Upper lobe of left lung (tissue), 6 donors: ENCODE measurements at regions not wholly inside any gene's neighbourhood (a gene's known extent, or its start where the extent isn't known, plus 50 kb on each side); places are given as distances from the start of the nearest gene placed in this dataset.
A peak's percentile ranks its signal among the peaks of the same experiment; 100 is the strongest.
"Not testable (repeated sequence)": the region's sequence is repeated elsewhere in the genome, so short reads cannot be mapped to it uniquely, and the experiment has no call there.

Source experiments
- ATAC-seq, 2 donors: fragments of 200-7000 bp; cut with Tn5 transposase; one replicate each; pipeline ENCODE4 v1.9.1; 2022; ENCODE audit warnings: mild to moderate bottlenecking in 2 of 2, moderate library complexity in 2 of 2; ENCODE audit not compliant: low FRiP score in 2 of 2
- DNase-seq, 2 donors: peaks; one replicate each; pipeline ENCODE4 v3.0.0-alpha.2; 2019 to 2020
- H3K27ac ChIP-seq, 4 donors: fragments of 200-600 bp; sonication (generic); one replicate each; pipeline ENCODE4 v1.5.1; 2016 to 2019
- H3K27me3 ChIP-seq, 4 donors: fragments of 200-600 bp; sonication (generic); one replicate each; pipeline ENCODE4 v1.5.1; 2017 to 2019
- H3K36me3 ChIP-seq, 4 donors: fragments of 200-600 bp; sonication (generic); one replicate each; pipeline ENCODE4 v1.5.1; 2016 to 2019
- H3K4me1 ChIP-seq, 4 donors: fragments of 200-600 bp; sonication (generic); one replicate each; pipeline ENCODE4 v1.5.1; 2018 to 2019
- H3K4me3 ChIP-seq, 4 donors: fragments of 200-600 bp; sonication (generic); one replicate each; pipeline ENCODE4 v1.5.1; 2017 to 2019; ENCODE audit warnings: mild to moderate bottlenecking in 2 of 4, moderate library complexity in 1 of 4
- H3K9me3 ChIP-seq, 4 donors: fragments of 200-600 bp; sonication (generic); one replicate each; pipeline ENCODE4 v1.5.1; 2018 to 2019
- EP300 ChIP-seq, 4 donors: sonication (generic); formaldehyde crosslinking; IDR thresholded peaks; one replicate each; pipeline ENCODE4 v1.5.1; 2017; ENCODE audit warnings: antibody characterized with exemption in 4 of 4, control low read depth in 2 of 4
- POLR2A ChIP-seq, 4 donors: fragments of 450-650 bp; IDR thresholded peaks; one replicate each; pipeline ENCODE4 v1.5.1; 2016 to 2017; ENCODE audit warnings: antibody characterized with exemption in 4 of 4, mild to moderate bottlenecking in 2 of 4
- POLR2AphosphoS5 ChIP-seq, 2 donors: sonication (generic); formaldehyde crosslinking; IDR thresholded peaks; one replicate each; pipeline ENCODE4 v1.5.1; 2017; ENCODE audit warnings: antibody characterized with exemption in 2 of 2
- WGBS, 2 donors: methylation state at CpG; one replicate each; pipeline ENCODE4 v1.1.5; 2017 to 2018; 5-methylcytosine and 5-hydroxymethylcytosine counted together
- TF ChIP-seq, protein P1 (sequence below), 6 experiments: fragments of 450-650 bp in 4 of 6; fragments of 200-600 bp in 2 of 6; sonication (generic) in 2 of 6; IDR thresholded peaks; one replicate each; pipeline ENCODE4 v1.5.1; 2016 to 2019; ENCODE audit warnings: antibody characterized with exemption in 6 of 6
- donor health status: DM: no; HTN: no; CAD: no; lungs with moderate emphysema.
- donor health status: DM: no; HTN: yes; CAD: no; lungs with severe emphysema.

GRCh38 chr16:87156195-87156594 is 161.0 kb downstream of the C16orf95 start:
- Histone ChIP-seq H3K27me3 (no peaks in the 10 kb centered on the region), H3K4me1 (no peaks in the 10 kb centered on the region), H3K9me3 (no peaks in the 10 kb centered on the region), H3K36me3 (no peaks in the 10 kb centered on the region), H3K4me3 (no peak overlapping the region), H3K27ac (no peak overlapping the region)
- 89 to 100% methylated on average over 1 to 3 of the region's 3 CpGs for WGBS, 2 donors
- ATAC-seq, result no peak
- TF ChIP-seq POLR2A (IDR thresholded peaks at IDR 0.05) (no peak), EP300 (IDR thresholded peaks at IDR 0.05) (no peak), POLR2AphosphoS5 (IDR thresholded peaks at IDR 0.05) (no peak)
- TF ChIP-seq, protein P1, sequence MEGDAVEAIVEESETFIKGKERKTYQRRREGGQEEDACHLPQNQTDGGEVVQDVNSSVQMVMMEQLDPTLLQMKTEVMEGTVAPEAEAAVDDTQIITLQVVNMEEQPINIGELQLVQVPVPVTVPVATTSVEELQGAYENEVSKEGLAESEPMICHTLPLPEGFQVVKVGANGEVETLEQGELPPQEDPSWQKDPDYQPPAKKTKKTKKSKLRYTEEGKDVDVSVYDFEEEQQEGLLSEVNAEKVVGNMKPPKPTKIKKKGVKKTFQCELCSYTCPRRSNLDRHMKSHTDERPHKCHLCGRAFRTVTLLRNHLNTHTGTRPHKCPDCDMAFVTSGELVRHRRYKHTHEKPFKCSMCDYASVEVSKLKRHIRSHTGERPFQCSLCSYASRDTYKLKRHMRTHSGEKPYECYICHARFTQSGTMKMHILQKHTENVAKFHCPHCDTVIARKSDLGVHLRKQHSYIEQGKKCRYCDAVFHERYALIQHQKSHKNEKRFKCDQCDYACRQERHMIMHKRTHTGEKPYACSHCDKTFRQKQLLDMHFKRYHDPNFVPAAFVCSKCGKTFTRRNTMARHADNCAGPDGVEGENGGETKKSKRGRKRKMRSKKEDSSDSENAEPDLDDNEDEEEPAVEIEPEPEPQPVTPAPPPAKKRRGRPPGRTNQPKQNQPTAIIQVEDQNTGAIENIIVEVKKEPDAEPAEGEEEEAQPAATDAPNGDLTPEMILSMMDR (IDR thresholded peaks at IDR 0.05), result no peak
- DNase-seq, result no peak

DNA sequence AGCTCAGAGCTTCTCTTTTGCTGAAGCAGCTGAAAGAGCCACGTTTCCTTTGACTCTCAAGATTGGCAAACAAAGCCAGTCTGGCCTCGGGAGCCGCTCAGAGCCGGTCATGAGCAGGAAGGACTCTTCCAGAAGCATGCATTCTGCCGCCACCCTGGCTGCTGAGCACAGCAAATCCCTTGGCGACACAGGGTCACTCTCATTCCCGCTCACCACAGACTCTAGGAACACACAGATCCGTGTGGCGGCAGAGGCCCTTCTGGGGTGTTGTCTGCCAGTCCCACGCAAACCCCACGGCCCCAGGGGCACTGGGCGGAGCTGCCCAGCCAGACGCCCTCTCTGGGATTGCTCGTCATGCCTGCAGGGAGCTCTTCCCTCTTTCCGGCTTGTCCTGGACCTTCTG is 157.0 kb downstream of the C16orf95 start:
- TF ChIP-seq, protein P1 (IDR thresholded peaks at IDR 0.05), result no peak
- TF ChIP-seq EP300 (IDR thresholded peaks at IDR 0.05), result no peak
- TF ChIP-seq POLR2AphosphoS5 (IDR thresholded peaks at IDR 0.05), result no peak
- TF ChIP-seq POLR2A (IDR thresholded peaks at IDR 0.05), result no peak
- no peak overlapping the region for H3K27ac ChIP-seq
- H3K9me3 ChIP-seq, result no peaks in the 10 kb centered on the region
- H3K4me3 ChIP-seq, result no peak overlapping the region
- H3K4me1 ChIP-seq, result no peaks in the 10 kb centered on the region
- H3K36me3 ChIP-seq, result no peaks in the 10 kb centered on the region
- ATAC-seq, result peak; percentile 12 to 37
- peak in 1 of 2 donors; percentile 57 for DNase-seq
- no peaks in the 10 kb centered on the region for H3K27me3 ChIP-seq
- WGBS, 2 donors, result 32 to 48% methylated on average over 4 to 15 of the region's 15 CpGs

- TF ChIP-seq POLR2A (IDR thresholded peaks at IDR 0.05), result no peak
- TF ChIP-seq POLR2AphosphoS5 (IDR thresholded peaks at IDR 0.05), result no peak
- TF ChIP-seq, protein P1 (IDR thresholded peaks at IDR 0.05), result no peak
- no peak for TF ChIP-seq EP300 (IDR thresholded peaks at IDR 0.05)
Observed at GRCh38 chr16:87160701-87161337, 156.4 kb downstream of the C16orf95 start.

DNA sequence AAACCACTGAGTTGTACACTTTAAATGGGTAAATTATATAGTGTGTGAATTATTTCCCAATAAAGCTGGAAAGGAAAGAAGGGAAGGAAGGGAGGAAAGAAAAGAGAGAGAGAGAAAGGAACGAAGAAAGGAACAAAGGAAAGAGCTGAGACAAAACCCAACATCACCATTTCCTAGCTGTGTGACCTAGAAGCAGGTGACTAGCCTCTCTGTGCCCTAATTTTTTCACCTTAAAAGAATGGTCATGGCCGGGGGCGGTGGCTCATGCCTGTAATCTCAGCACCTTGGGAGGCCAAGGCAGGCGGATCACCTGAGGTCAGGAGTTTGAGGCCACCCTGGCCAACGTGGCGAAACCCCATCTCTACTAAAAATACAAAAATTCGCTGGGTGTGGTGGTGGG is 155.8 kb downstream of the C16orf95 start:
- not testable (repeated sequence) for DNase-seq, H3K9me3 ChIP-seq, H3K36me3 ChIP-seq, H3K27me3 ChIP-seq, H3K4me1 ChIP-seq, H3K27ac ChIP-seq, H3K4me3 ChIP-seq, ATAC-seq
- 85 to 89% methylated on average over 7 of the region's 7 CpGs for WGBS, 2 donors

More at GRCh38 chr16:87160701-87161337, 156.4 kb downstream of the C16orf95 start:
- WGBS, 2 donors, result 76 to 81% methylated on average over 12 to 19 of the region's 19 CpGs
- no peak overlapping the region for H3K27ac ChIP-seq
- no peak overlapping the region for H3K4me3 ChIP-seq
- no peak for DNase-seq
- peak in 1 of 2 donors; percentile 23 for ATAC-seq
- no peaks in the 10 kb centered on the region for H3K27me3 ChIP-seq
- H3K9me3 ChIP-seq, result no peaks in the 10 kb centered on the region
- no peaks in the 10 kb centered on the region for H3K4me1 ChIP-seq
- H3K36me3 ChIP-seq, result no peaks in the 10 kb centered on the region

DNA sequence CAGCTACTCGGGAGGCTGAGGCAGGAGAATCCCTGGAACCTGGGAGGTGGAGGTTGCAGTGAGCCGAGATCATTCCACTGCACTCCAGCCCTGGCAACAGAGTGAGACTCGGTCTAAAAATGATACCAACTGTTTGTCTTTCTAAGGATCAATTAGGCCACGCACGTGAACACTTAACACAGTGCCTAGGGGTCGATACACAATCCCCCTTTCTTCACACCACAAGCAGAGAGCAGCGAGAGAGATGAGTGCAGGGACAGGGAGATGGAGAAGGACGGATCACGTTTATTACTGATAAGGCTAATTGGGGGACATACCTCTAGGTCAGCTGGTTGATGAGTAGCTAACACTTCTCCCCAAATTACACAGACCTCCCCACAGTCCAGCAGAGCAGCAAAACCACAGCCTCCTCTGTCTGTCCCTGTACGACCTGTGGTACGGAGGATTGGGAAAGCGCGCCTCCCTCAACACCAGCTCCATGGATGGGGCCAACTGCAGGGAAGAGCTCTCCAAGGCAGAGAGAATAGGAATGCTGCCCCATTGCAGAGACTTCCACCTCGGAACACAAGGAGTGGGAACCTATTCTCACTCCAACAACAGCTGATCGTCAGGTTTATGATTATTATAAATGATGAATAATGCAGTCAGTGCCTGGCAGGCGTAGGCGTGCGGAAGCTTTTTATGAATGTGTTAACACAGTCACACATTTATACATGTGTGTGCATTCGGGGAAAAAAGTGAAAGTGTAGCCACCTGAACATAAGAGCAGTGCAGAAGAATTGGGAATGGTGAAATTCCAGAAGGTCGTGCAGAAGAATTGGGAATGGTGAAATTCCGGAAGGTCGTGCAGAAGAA is 155.1 kb downstream of the C16orf95 start:
- Histone ChIP-seq H3K36me3 (no peaks in the 10 kb centered on the region), H3K9me3 (no peaks in the 10 kb centered on the region), H3K4me1 (no peaks in the 10 kb centered on the region), H3K27ac (no peak overlapping the region), H3K4me3 (no peak overlapping the region), H3K27me3 (no peaks in the 10 kb centered on the region)
- TF ChIP-seq EP300 (IDR thresholded peaks at IDR 0.05) (no peak), POLR2AphosphoS5 (IDR thresholded peaks at IDR 0.05) (no peak), POLR2A (IDR thresholded peaks at IDR 0.05) (no peak)
- TF ChIP-seq, protein P1 (IDR thresholded peaks at IDR 0.05), result no peak
- no peak for DNase-seq
- 79 to 80% methylated on average over 22 of the region's 22 CpGs for WGBS, 2 donors
- ATAC-seq, result no peak

- DNase-seq, ATAC-seq: not testable (repeated sequence)
- 94 to 95% methylated on average over 14 to 17 of the region's 22 CpGs for WGBS, 2 donors
Observed at GRCh38 chr16:87162799-87163198, 154.4 kb downstream of the C16orf95 start.

More at GRCh38 chr16:87162799-87163198, 154.4 kb downstream of the C16orf95 start:
- H3K4me1 ChIP-seq, H3K27ac ChIP-seq, H3K27me3 ChIP-seq, H3K36me3 ChIP-seq, H3K9me3 ChIP-seq, H3K4me3 ChIP-seq: not testable (repeated sequence)
